GM13976 (cell line): ENCODE measurements at regions not wholly inside any gene's neighbourhood (a gene's known extent, or its start where the extent isn't known, plus 50 kb on each side); places are given as distances from the start of the nearest gene placed in this dataset.

Experiments
- DNase-seq: peaks from one replicate; pipeline ENCODE4 v3.0.0; 2012; ENCODE audit warnings: low spot score
- CTCF ChIP-seq: IDR thresholded peaks from 2 replicates; pipeline ENCODE4 v1.5.1; 2012; ENCODE audit warnings: borderline replicate concordance, mild to moderate bottlenecking; ENCODE audit not compliant: insufficient read depth; ENCODE audit errors: extremely low read depth, missing control alignments, control extremely low read depth
- in situ Hi-C: fragments of 300-500 bp; cut with MboI; formaldehyde crosslinking; loops from one replicate; pipeline ENCODE4 v1.12.0; 2022; ENCODE audit warnings: low sequenced_read_pairs, mixed read lengths, inconsistent platforms; ENCODE audit not compliant: unreplicated experiment

- no peak for DNase-seq
- in situ Hi-C loops, result no loop called here
- no peak for TF ChIP-seq CTCF
These were observed 294.4 kb downstream of the GPAT3 start for GRCh38 chr4:83830138-83830888.

DNA sequence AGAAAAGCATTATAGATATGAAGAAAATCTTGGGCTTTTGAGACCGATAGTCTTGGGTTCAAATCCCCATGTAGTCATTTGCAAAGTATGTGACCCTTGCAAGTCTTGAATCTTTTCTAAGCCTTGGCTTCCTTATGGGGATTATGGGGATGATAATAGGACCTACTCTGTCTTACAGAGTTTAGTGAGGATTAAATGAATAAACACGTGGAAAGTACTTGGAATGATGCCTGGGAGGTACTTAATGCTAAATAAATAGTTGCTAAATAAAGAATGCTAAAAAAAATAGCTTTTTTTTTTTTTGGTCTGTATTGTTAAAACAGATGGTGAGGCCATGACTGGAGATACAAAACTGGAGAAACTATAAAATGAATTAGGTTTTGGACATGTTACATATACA is 292.7 kb downstream of the GPAT3 start:
- in situ Hi-C loops, result no loop called here
- DNase-seq, result no peak
- TF ChIP-seq CTCF, result no peak

DNA sequence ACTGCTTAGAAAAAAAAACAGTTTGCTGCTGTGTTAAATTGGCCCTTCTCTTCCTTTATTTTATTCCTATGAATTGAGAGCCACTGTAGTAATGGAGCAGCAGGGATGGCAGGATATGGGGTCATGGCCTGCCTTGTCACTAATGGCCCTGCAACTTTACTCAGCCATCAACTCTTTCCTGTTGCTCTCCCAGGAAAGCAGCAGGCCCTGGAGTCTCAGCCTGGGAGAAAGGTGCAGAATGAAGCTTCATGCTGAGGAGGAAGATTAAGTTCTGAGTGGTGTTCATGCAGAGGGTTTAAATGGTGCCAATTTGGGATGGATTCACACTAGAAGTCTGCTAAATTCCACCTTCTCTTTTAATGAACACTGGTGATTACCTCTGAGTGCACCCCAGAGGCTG is 285.6 kb downstream of the GPAT3 start:
- no peak for DNase-seq
- no peak for TF ChIP-seq CTCF
- in situ Hi-C loops, result no loop called here

DNA sequence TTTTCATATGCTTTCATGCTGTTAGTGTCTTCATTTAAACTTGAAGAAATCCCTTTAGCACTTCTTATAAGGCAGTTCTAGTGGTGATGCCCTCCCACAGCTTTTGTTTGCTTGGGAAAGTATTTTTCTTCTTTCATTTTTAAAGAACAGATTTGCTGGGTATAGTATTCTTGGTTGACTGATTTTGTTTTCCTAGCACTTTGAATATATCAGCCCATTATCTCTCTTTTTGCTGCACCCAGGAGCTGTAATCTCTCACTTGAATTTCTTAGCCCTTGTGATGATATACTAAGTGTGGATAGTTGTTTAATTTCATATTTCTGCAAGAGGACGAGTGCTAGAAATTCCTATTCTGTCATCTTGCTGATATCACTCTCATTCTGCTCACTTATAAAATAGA is 283.7 kb downstream of the GPAT3 start:
- in situ Hi-C loops, result no loop called here
- TF ChIP-seq CTCF, result no peak
- DNase-seq, result no peak

DNA sequence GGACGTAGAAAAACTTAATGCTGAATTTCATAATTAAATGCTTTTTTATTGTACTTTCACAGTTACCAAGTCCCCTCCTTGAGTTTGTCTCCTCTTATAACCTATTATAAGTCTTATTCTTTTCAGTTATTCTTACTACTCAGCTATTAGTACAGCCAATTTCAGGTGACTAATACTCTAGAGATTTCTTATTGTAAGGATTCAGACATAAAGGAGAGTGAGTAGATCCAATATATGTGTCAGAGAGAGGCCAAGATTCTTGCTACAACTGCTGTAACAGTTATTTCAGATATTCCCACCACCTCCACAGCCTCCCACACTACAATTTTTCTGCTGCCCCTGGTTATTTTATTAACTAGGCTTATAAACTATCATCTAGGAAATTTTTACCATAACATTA is 274.5 kb downstream of the GPAT3 start:
- no peak for DNase-seq
- no peak for TF ChIP-seq CTCF
- in situ Hi-C loops, result no loop called here

DNA sequence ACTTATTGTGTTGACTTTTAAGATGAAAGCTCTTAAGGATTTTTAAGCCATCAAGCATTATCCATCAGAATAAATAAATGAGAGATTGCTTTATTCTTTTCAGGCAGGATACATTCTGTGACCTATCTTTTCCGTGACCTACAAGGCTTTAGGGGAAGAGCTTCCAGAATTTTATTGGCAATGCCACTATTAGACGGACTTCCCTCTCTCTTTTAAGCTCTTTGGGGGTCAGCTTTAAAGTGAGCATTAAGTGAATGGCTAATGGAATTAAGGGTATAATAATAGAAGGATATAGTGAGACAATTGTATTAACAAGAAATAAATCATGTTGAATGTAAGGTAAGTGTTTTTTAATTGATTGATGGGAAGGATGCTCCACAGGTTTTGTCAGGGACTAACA is 273.7 kb downstream of the GPAT3 start:
- in situ Hi-C loops, result no loop called here
- no peak for TF ChIP-seq CTCF
- DNase-seq, result no peak
